CD14-positive monocyte (primary cell): ENCODE measurements at regions not wholly inside any gene's neighbourhood (a gene's known extent, or its start where the extent isn't known, plus 50 kb on each side); places are given as distances from the start of the nearest gene placed in this dataset.

Experiments used
- DNase-seq, 3 donors: peaks; one replicate each; pipeline ENCODE4 v3.0.0-alpha.2; 2011 to 2022
- H2AFZ ChIP-seq: 2 replicates; pipeline ENCODE4 v1.6.0; 2012; ENCODE audit warnings: mild to moderate bottlenecking, low read depth, low read length, inconsistent platforms; ENCODE audit not compliant: insufficient read depth, poor library complexity, severe bottlenecking
- H3K27ac ChIP-seq, 2 donors: 1 replicate in 1 of 2; 2 replicates in 1 of 2; pipeline ENCODE4 v1.5.1; 2012 to 2013; ENCODE audit warnings: low read length in 2 of 2, control low read depth in 1 of 2, inconsistent platforms in 1 of 2, low read depth in 1 of 2, mild to moderate bottlenecking in 1 of 2
- H3K27me3 ChIP-seq, 2 donors: one replicate each; pipeline versions ENCODE4 v1.6.0 to v1.6.1; 2011 to 2013; ENCODE audit warnings: low read length in 2 of 2; ENCODE audit not compliant: control insufficient read depth in 2 of 2, insufficient read depth in 2 of 2
- H3K36me3 ChIP-seq, 2 donors: replicated peaks in 1 of 2; 1 replicate in 1 of 2; 2 replicates in 1 of 2; pipeline versions ENCODE4 v1.5.1 to v1.6.1; 2012 to 2013; ENCODE audit warnings: low read length in 2 of 2, control low read depth in 1 of 2, inconsistent platforms in 1 of 2, mild to moderate bottlenecking in 1 of 2; ENCODE audit not compliant: insufficient read depth in 2 of 2, control insufficient read depth in 1 of 2
- H3K4me1 ChIP-seq, 2 donors: 1 replicate in 1 of 2; 2 replicates in 1 of 2; pipeline versions ENCODE4 v1.5.1 to v1.6.1; 2012 to 2013; ENCODE audit warnings: low read length in 2 of 2, control low read depth in 1 of 2, inconsistent platforms in 1 of 2, mild to moderate bottlenecking in 1 of 2, moderate library complexity in 1 of 2; ENCODE audit not compliant: insufficient read depth in 2 of 2, control insufficient read depth in 1 of 2
- H3K4me2 ChIP-seq: replicated peaks from 2 replicates; pipeline ENCODE3; 2012; ENCODE audit warnings: low read length, moderate library complexity, mild to moderate bottlenecking; ENCODE audit not compliant: poor library complexity, severe bottlenecking; ENCODE audit errors: extremely low read depth
- H3K4me3 ChIP-seq, 3 experiments: fragments of 200-600 bp in 1 of 3; sonication (generic) in 1 of 3; replicated peaks in 1 of 3; 1 replicate in 2 of 3; 2 replicates in 1 of 3; pipeline ENCODE4 v1.5.1; 2011 to 2013; ENCODE audit warnings: low read length in 3 of 3, mild to moderate bottlenecking in 3 of 3, control low read depth in 2 of 3, low read depth in 2 of 3, inconsistent platforms in 1 of 3, moderate library complexity in 1 of 3
- H3K79me2 ChIP-seq: 2 replicates; pipeline ENCODE4 v1.6.0; 2012; ENCODE audit warnings: mild to moderate bottlenecking, control low read depth, inconsistent platforms, low read length, moderate library complexity; ENCODE audit not compliant: insufficient read depth
- H3K9ac ChIP-seq: 2 replicates; pipeline ENCODE4 v1.6.0; 2017; ENCODE audit warnings: low read length, mild to moderate bottlenecking; ENCODE audit not compliant: insufficient read depth, poor library complexity, severe bottlenecking
- H3K9me3 ChIP-seq, 2 donors: replicated peaks in 1 of 2; 1 replicate in 1 of 2; 2 replicates in 1 of 2; pipeline versions ENCODE4 v1.5.1 to v1.6.1; 2012 to 2013; ENCODE audit warnings: low read length in 2 of 2, control low read depth in 1 of 2; ENCODE audit not compliant: control insufficient read depth in 1 of 2, insufficient read depth in 1 of 2
- H4K20me1 ChIP-seq: 2 replicates; pipeline ENCODE4 v1.6.0; 2012; ENCODE audit warnings: mild to moderate bottlenecking, low read length, control low read depth, moderate library complexity; ENCODE audit not compliant: insufficient read depth
- H3K27ac Mint-ChIP-seq, 7 donors: one replicate each; pipeline ENCODE4 v1.8.0; 2020; ENCODE audit warnings: mild to moderate bottlenecking in 7 of 7, mixed read lengths in 7 of 7, moderate library complexity in 6 of 7, inconsistent platforms in 2 of 7
- H3K27me3 Mint-ChIP-seq, 3 donors: one replicate each; pipeline ENCODE4 v1.8.0; 2021 to 2022; ENCODE audit warnings: low read depth in 3 of 3, mild to moderate bottlenecking in 3 of 3, mixed read lengths in 3 of 3, moderate library complexity in 3 of 3, inconsistent platforms in 1 of 3
- H3K36me3 Mint-ChIP-seq, 2 donors: one replicate each; pipeline ENCODE4 v1.8.0; 2020; ENCODE audit warnings: mixed read lengths in 2 of 2, inconsistent platforms in 1 of 2, mild to moderate bottlenecking in 1 of 2
- H3K4me1 Mint-ChIP-seq: one replicate; pipeline ENCODE4 v1.8.0; 2020; ENCODE audit warnings: mild to moderate bottlenecking, mixed read lengths
- H3K4me3 Mint-ChIP-seq, 2 donors: one replicate each; pipeline ENCODE4 v1.8.0; 2020; ENCODE audit warnings: mild to moderate bottlenecking in 2 of 2, mixed read lengths in 2 of 2, moderate library complexity in 1 of 2
- H3K9me3 Mint-ChIP-seq, 7 donors: one replicate each; pipeline ENCODE4 v1.8.0; 2020 to 2022; ENCODE audit warnings: mixed read lengths in 7 of 7, mild to moderate bottlenecking in 6 of 7, moderate library complexity in 6 of 7, inconsistent platforms in 2 of 7
- WGBS: methylation state at CpG from one replicate; pipeline ENCODE4 v1.1.5; 2013; ENCODE audit warnings: missing lambda C conversion rate; ENCODE audit not compliant: insufficient coverage; 5-methylcytosine and 5-hydroxymethylcytosine counted together
- intact Hi-C, 2 donors: fragments of 100-400 bp; cut with micrococcal nuclease; formaldehyde crosslinking; loops; one replicate each; pipeline versions ENCODE4 v1.15.0 to v1.15.1; 2023
- TF ChIP-seq, protein P1 (sequence below): fragments of 200-600 bp; IDR thresholded peaks from one replicate; pipeline ENCODE4 v1.8.0; 2022; ENCODE audit warnings: antibody characterized with exemption, mild to moderate bottlenecking

DNA sequence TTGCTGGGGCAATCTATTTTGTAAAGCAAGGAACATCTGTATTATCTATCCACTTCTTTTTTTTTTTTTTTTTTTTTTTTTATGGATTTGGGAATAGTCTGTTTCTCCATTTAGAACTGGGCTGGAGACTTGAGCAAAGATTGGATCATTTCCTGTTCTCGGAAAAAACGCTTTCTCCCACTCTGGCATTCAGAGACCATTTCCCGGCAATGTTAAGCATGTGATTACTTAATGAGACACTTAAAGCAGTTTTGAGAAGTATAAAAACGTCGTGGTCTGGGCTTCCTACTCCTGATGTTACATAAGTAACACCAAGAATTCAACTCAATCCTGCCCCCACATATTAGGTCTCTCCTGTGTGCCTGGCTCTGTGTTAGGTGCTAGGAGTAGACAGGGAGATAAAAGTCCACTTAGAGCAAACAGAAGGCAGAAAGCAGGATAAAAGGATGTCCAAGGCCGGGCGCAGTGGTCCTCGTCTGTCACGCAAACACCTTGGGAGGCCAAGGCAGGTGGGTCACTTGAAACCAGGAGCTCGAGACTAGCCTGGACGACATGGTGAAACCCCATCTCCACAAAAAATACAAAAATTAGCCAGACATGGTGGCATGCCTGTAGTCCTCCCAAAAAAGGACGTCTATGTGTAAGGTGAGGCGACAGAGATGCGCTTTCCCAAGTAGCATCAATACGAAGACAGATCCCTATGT, 152.1 kb upstream of the GSC start:
- no peaks in the 10 kb centered on the region for H4K20me1 ChIP-seq
- H3K9ac ChIP-seq = no peak overlapping the region
- H3K27ac Mint-ChIP-seq = no peak overlapping the region
- H3K27me3 Mint-ChIP-seq = peaks cover 0 to 7% (median 4%) of the 10 kb centered on the region in 3 donors
- H3K9me3 Mint-ChIP-seq = peaks cover 0 to 10% (median 4%) of the 10 kb centered on the region in 7 donors
- no peaks in the 10 kb centered on the region for H3K36me3 ChIP-seq
- H2AFZ ChIP-seq = no peak overlapping the region
- H3K27ac ChIP-seq = no peak overlapping the region
- no peak overlapping the region for H3K4me2 ChIP-seq
- no peaks in the 10 kb centered on the region for H3K27me3 ChIP-seq
- no peaks in the 10 kb centered on the region for H3K36me3 Mint-ChIP-seq
- H3K79me2 ChIP-seq = no peaks in the 10 kb centered on the region
- no peaks in the 10 kb centered on the region for H3K9me3 ChIP-seq
- no peak for DNase-seq
- H3K4me1 ChIP-seq = no peaks in the 10 kb centered on the region
- H3K4me1 Mint-ChIP-seq = no peaks in the 10 kb centered on the region
- intact Hi-C loops = no loop called here
- H3K4me3 ChIP-seq = no peak overlapping the region
- WGBS = 98% methylated on average over 8 of the region's 15 CpGs
- TF ChIP-seq, protein P1, sequence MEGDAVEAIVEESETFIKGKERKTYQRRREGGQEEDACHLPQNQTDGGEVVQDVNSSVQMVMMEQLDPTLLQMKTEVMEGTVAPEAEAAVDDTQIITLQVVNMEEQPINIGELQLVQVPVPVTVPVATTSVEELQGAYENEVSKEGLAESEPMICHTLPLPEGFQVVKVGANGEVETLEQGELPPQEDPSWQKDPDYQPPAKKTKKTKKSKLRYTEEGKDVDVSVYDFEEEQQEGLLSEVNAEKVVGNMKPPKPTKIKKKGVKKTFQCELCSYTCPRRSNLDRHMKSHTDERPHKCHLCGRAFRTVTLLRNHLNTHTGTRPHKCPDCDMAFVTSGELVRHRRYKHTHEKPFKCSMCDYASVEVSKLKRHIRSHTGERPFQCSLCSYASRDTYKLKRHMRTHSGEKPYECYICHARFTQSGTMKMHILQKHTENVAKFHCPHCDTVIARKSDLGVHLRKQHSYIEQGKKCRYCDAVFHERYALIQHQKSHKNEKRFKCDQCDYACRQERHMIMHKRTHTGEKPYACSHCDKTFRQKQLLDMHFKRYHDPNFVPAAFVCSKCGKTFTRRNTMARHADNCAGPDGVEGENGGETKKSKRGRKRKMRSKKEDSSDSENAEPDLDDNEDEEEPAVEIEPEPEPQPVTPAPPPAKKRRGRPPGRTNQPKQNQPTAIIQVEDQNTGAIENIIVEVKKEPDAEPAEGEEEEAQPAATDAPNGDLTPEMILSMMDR = no peak
- no peak overlapping the region for H3K4me3 Mint-ChIP-seq

DNA sequence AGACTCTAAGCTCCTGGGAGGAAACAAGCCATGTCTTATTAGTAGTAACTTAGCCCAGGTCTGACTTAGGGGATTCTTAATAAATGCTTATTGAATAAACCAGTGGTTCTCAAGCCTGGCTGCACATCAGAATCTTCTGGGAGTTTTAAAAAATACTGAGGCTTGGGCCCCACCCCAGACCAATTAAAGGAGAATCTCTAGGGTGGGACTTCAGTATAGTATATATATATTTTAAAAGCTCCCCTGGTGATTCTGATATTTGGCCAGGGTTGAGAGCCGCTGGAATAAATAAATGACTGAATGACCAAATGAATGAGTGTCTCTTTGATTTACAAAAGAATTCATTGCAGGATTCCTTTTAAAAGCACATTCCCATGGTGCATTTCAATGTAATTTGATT, 151.5 kb upstream of the GSC start:
- no peaks in the 10 kb centered on the region for H3K36me3 ChIP-seq
- H3K27ac ChIP-seq = no peak overlapping the region
- H3K79me2 ChIP-seq = no peaks in the 10 kb centered on the region
- intact Hi-C loops = no loop called here
- TF ChIP-seq, protein P1 = no peak
- Mint-ChIP-seq H3K9me3 (peaks cover 0 to 10% (median 4%) of the 10 kb centered on the region in 7 donors), H3K4me3 (no peak overlapping the region), H3K4me1 (no peaks in the 10 kb centered on the region), H3K27me3 (peaks cover 0 to 7% (median 4%) of the 10 kb centered on the region in 3 donors), H3K27ac (no peak overlapping the region), H3K36me3 (no peaks in the 10 kb centered on the region)
- H3K4me3 ChIP-seq = no peak overlapping the region
- H3K4me2 ChIP-seq = no peak overlapping the region
- no peaks in the 10 kb centered on the region for H4K20me1 ChIP-seq
- no peaks in the 10 kb centered on the region for H3K9me3 ChIP-seq
- H2AFZ ChIP-seq = no peak overlapping the region
- DNase-seq = no peak
- no CpG with 5 or more reads among the region's 1 CpG for WGBS
- no peaks in the 10 kb centered on the region for H3K4me1 ChIP-seq
- H3K27me3 ChIP-seq = no peaks in the 10 kb centered on the region
- no peak overlapping the region for H3K9ac ChIP-seq
